NCI-H510A treated with DMSO at 0.1 percent for 48 hours (cell line): ENCODE measurements at regions not wholly inside any gene's neighbourhood (a gene's known extent, or its start where the extent isn't known, plus 50 kb on each side); places are given as distances from the start of the nearest gene placed in this dataset.

Experiments
- DNase-seq: peaks from one replicate; lab custom pipeline; 2025; lab: John Stamatoyannopoulos, UW

- DNase-seq, result peak; percentile 5
These were observed 479.1 kb downstream of the OLFM4 start for GRCh38 chr13:53507741-53508140.

- DNase-seq, result no peak
These were observed 484.0 kb downstream of the OLFM4 start for GRCh38 chr13:53512635-53513034.

- DNase-seq, result no peak
These were observed 484.6 kb downstream of the OLFM4 start for GRCh38 chr13:53513226-53513625.

- no peak for DNase-seq
These were observed 491.5 kb downstream of the OLFM4 start for GRCh38 chr13:53520132-53520531.

GRCh38 chr13:53522034-53522433 lies 493.4 kb downstream of the OLFM4 start:
- DNase-seq, result no peak

- no peak for DNase-seq
These were observed 509.0 kb downstream of the OLFM4 start for GRCh38 chr13:53537586-53537985.

GRCh38 chr13:53545340-53545941 lies 516.8 kb downstream of the OLFM4 start:
- DNase-seq, result no peak

- no peak for DNase-seq
These were observed 531.9 kb downstream of the OLFM4 start for GRCh38 chr13:53560556-53560955.

GRCh38 chr13:53562419-53562818 lies 533.8 kb downstream of the OLFM4 start:
- DNase-seq, result no peak

GRCh38 chr13:53568491-53568890 lies 539.9 kb downstream of the OLFM4 start:
- no peak for DNase-seq

- no peak for DNase-seq
These were observed 540.8 kb downstream of the OLFM4 start for GRCh38 chr13:53569453-53569852.

- DNase-seq, result no peak
These were observed 572.5 kb downstream of the OLFM4 start for GRCh38 chr13:53601113-53601512.

- no peak for DNase-seq
These were observed 576.7 kb downstream of the OLFM4 start for GRCh38 chr13:53605326-53605725.

- no peak for DNase-seq
These were observed 583.6 kb downstream of the OLFM4 start for GRCh38 chr13:53612200-53612599.

GRCh38 chr13:53622456-53622855 lies 593.8 kb downstream of the OLFM4 start:
- no peak for DNase-seq

- DNase-seq, result no peak
These were observed 594.5 kb downstream of the OLFM4 start for GRCh38 chr13:53623146-53623545.

- peak; percentile 1 for DNase-seq
These were observed 602.9 kb downstream of the OLFM4 start for GRCh38 chr13:53631511-53631910.

GRCh38 chr13:53638040-53638439 lies 609.4 kb downstream of the OLFM4 start:
- no peak for DNase-seq

- no peak for DNase-seq
These were observed 613.7 kb downstream of the OLFM4 start for GRCh38 chr13:53642306-53642705.

- no peak for DNase-seq
These were observed 620.1 kb downstream of the OLFM4 start for GRCh38 chr13:53648673-53649072.

GRCh38 chr13:53672005-53672404 lies 643.4 kb downstream of the OLFM4 start:
- DNase-seq, result no peak

- no peak for DNase-seq
These were observed 654.5 kb downstream of the OLFM4 start for GRCh38 chr13:53683146-53683545.

GRCh38 chr13:53683608-53684007 lies 655.0 kb downstream of the OLFM4 start:
- no peak for DNase-seq

- DNase-seq, result no peak
These were observed 662.8 kb downstream of the OLFM4 start for GRCh38 chr13:53691417-53691816.
